B cell (primary cell): ENCODE measurements at regions not wholly inside any gene's neighbourhood (a gene's known extent, or its start where the extent isn't known, plus 50 kb on each side); places are given as distances from the start of the nearest gene placed in this dataset.

Source experiments
- ATAC-seq: fragments of 200-7000 bp; cut with Tn5 transposase; one replicate; pipeline ENCODE4 v1.10.0; 2021; ENCODE audit warnings: low read depth, mild to moderate bottlenecking, moderate number of reproducible peaks, moderate library complexity
- CTCF ChIA-PET: fragments of 350-600 bp; sonication (Branson Sonifier 250); formaldehyde crosslinking; loops from one replicate; lab custom pipeline; 2021; ENCODE audit warnings: antibody characterized with exemption, inconsistent platforms; lab: Charles Lee
- POLR2A ChIA-PET: fragments of 350-600 bp; sonication (Branson Sonifier 250); formaldehyde crosslinking; loops from one replicate; lab custom pipeline; 2021; ENCODE audit warnings: antibody characterized with exemption; lab: Charles Lee
- DNase-seq: peaks from one replicate; pipeline ENCODE4 v3.0.0; 2013
- H2AFZ ChIP-seq: 2 replicates; pipeline ENCODE4 v1.6.1; 2012; ENCODE audit warnings: mild to moderate bottlenecking, low read depth, low read length; ENCODE audit not compliant: insufficient read depth, poor library complexity, severe bottlenecking
- H3K27ac ChIP-seq, 2 donors: 1 replicate in 1 of 2; 2 replicates in 1 of 2; pipeline ENCODE4 v1.5.1; 2012 to 2013; ENCODE audit warnings: low read length in 2 of 2, mild to moderate bottlenecking in 2 of 2, moderate library complexity in 1 of 2
- H3K27me3 ChIP-seq, 4 experiments: fragments of 200-600 bp in 1 of 4; sonication (generic) in 1 of 4; replicated peaks in 1 of 4; 1 replicate in 2 of 4; 2 replicates in 2 of 4; pipeline versions ENCODE4 v1.6.1 to v1.7.0; 2013 to 2016; ENCODE audit warnings: low read length in 3 of 4, mild to moderate bottlenecking in 2 of 4, mixed read lengths in 1 of 4, moderate library complexity in 1 of 4; ENCODE audit not compliant: insufficient read depth in 4 of 4, control insufficient read depth in 3 of 4; ENCODE audit errors: control extremely low read depth in 1 of 4
- H3K36me3 ChIP-seq, 2 experiments: replicated peaks in 1 of 2; 1 replicate in 1 of 2; 2 replicates in 1 of 2; pipeline versions ENCODE4 v1.6.1 to v1.7.1; 2013; ENCODE audit warnings: low read length in 1 of 2; ENCODE audit not compliant: insufficient read depth in 2 of 2, control insufficient read depth in 1 of 2; ENCODE audit errors: control extremely low read depth in 1 of 2, extremely low read depth in 1 of 2
- H3K4me1 ChIP-seq, 2 donors: fragments of 200-600 bp in 1 of 2; sonication (generic) in 1 of 2; 1 replicate in 1 of 2; 2 replicates in 1 of 2; pipeline versions ENCODE4 v1.5.1 to v1.6.1; 2013 to 2017; ENCODE audit warnings: low read length in 2 of 2; ENCODE audit not compliant: control insufficient read depth in 2 of 2, insufficient read depth in 2 of 2
- H3K4me2 ChIP-seq: replicated peaks from 2 replicates; pipeline ENCODE3; 2012; ENCODE audit warnings: mild to moderate bottlenecking, low read depth, low read length; ENCODE audit not compliant: poor library complexity, severe bottlenecking
- H3K4me3 ChIP-seq, 5 experiments: fragments of 200-600 bp in 1 of 5; sonication (generic) in 1 of 5; 1 replicate in 3 of 5; 2 replicates in 2 of 5; pipeline versions ENCODE4 v1.5.1 to v1.7.0; 2011 to 2016; ENCODE audit warnings: low read length in 4 of 5, mild to moderate bottlenecking in 4 of 5, low read depth in 2 of 5, control low read depth in 1 of 5, moderate library complexity in 1 of 5; ENCODE audit not compliant: insufficient read depth in 1 of 5; ENCODE audit errors: control extremely low read depth in 1 of 5, extremely low read depth in 1 of 5
- H3K79me2 ChIP-seq: fragments of 200-600 bp; sonication (generic); one replicate; pipeline ENCODE4 v1.6.0; 2016; ENCODE audit warnings: low read length; ENCODE audit not compliant: control insufficient read depth, insufficient read depth
- H3K9ac ChIP-seq: fragments of 200-600 bp; sonication (generic); 2 replicates; pipeline ENCODE4 v1.6.1; 2017; ENCODE audit warnings: mild to moderate bottlenecking, low read length, moderate library complexity
- H3K9me3 ChIP-seq, 3 donors: one replicate each; pipeline versions ENCODE4 v1.6.1 to v1.7.1; 2013; ENCODE audit warnings: low read length in 2 of 3; ENCODE audit not compliant: control insufficient read depth in 2 of 3, insufficient read depth in 1 of 3; ENCODE audit errors: control extremely low read depth in 1 of 3
- H4K20me1 ChIP-seq: 2 replicates; pipeline ENCODE4 v1.6.0; 2012; ENCODE audit warnings: mild to moderate bottlenecking, low read length; ENCODE audit not compliant: insufficient read depth, control insufficient read depth, poor library complexity, severe bottlenecking
- H3K27ac Mint-ChIP-seq: one replicate; pipeline ENCODE4 v1.8.0; 2021; ENCODE audit warnings: mixed read lengths
- H3K27me3 Mint-ChIP-seq: one replicate; pipeline ENCODE4 v1.8.0; 2021; ENCODE audit warnings: mixed read lengths
- H3K4me1 Mint-ChIP-seq: one replicate; pipeline ENCODE4 v1.8.0; 2021; ENCODE audit warnings: mixed read lengths
- H3K4me3 Mint-ChIP-seq: one replicate; pipeline ENCODE4 v1.8.0; 2021; ENCODE audit warnings: mixed read lengths
- H3K9me3 Mint-ChIP-seq: one replicate; pipeline ENCODE4 v1.8.0; 2022; ENCODE audit warnings: mixed read lengths; ENCODE audit not compliant: insufficient read depth
- EZH2 ChIP-seq: IDR thresholded peaks from 2 replicates; pipeline ENCODE4 v1.6.1; 2012; ENCODE audit warnings: borderline replicate concordance, low read depth, mild to moderate bottlenecking, moderate library complexity, low read length; ENCODE audit not compliant: insufficient read depth, poor library complexity, severe bottlenecking
- WGBS: methylation state at CpG from one replicate; pipeline ENCODE4 v1.1.5; 2013; ENCODE audit warnings: missing lambda C conversion rate; ENCODE audit not compliant: insufficient coverage; 5-methylcytosine and 5-hydroxymethylcytosine counted together
- intact Hi-C: fragments of 100-400 bp; cut with micrococcal nuclease; formaldehyde crosslinking; loops from one replicate; pipeline ENCODE4 v1.10.0; 2022
- TF ChIP-seq, protein P1 (sequence below): fragments of 200-600 bp; IDR thresholded peaks from one replicate; pipeline ENCODE4 v1.8.0; 2022; ENCODE audit warnings: antibody characterized with exemption, mild to moderate bottlenecking

DNA sequence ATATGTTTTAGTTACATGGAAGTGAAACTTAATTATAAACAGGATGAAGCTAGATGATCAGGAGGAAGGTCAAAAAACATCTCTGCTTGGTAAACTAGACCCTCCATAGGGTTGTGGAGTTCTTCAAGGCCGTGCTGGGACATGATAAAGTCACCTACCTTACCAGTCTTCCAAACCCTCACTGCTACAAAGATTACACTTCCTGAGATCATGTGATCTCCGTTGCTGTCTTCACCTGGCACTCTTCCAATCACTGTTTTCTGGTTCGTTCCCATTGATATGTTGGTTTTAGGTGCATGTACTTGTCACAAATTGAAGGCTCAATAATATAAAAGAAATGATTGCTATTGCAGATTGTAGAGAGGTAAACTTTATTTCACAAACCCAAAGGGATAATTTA lies 161.5 kb upstream of the MAN1A1 start:
- ChIA-PET CTCF (no interaction called here), POLR2A (no interaction called here)
- ATAC-seq (no peak), DNase-seq (no peak)
- H3K9ac ChIP-seq = no peak overlapping the region
- H3K36me3 ChIP-seq = no peaks in the 10 kb centered on the region
- no peak overlapping the region for H3K4me2 ChIP-seq
- H2AFZ ChIP-seq = no peak overlapping the region
- H3K4me1 Mint-ChIP-seq = no peaks in the 10 kb centered on the region
- H3K27me3 Mint-ChIP-seq = no peaks in the 10 kb centered on the region
- H3K27ac Mint-ChIP-seq = no peak overlapping the region
- no peaks in the 10 kb centered on the region for H3K79me2 ChIP-seq
- no peaks in the 10 kb centered on the region for H4K20me1 ChIP-seq
- no peaks in the 10 kb centered on the region for H3K27me3 ChIP-seq
- no peak overlapping the region for H3K4me3 Mint-ChIP-seq
- no peak overlapping the region for H3K4me3 ChIP-seq
- intact Hi-C loops = no loop called here
- no peak overlapping the region for H3K27ac ChIP-seq
- H3K9me3 Mint-ChIP-seq = no peaks in the 10 kb centered on the region
- no peaks in the 10 kb centered on the region for H3K4me1 ChIP-seq
- no CpG with 5 or more reads among the region's 3 CpGs for WGBS
- no peaks in the 10 kb centered on the region for H3K9me3 ChIP-seq
- TF ChIP-seq, protein P1, sequence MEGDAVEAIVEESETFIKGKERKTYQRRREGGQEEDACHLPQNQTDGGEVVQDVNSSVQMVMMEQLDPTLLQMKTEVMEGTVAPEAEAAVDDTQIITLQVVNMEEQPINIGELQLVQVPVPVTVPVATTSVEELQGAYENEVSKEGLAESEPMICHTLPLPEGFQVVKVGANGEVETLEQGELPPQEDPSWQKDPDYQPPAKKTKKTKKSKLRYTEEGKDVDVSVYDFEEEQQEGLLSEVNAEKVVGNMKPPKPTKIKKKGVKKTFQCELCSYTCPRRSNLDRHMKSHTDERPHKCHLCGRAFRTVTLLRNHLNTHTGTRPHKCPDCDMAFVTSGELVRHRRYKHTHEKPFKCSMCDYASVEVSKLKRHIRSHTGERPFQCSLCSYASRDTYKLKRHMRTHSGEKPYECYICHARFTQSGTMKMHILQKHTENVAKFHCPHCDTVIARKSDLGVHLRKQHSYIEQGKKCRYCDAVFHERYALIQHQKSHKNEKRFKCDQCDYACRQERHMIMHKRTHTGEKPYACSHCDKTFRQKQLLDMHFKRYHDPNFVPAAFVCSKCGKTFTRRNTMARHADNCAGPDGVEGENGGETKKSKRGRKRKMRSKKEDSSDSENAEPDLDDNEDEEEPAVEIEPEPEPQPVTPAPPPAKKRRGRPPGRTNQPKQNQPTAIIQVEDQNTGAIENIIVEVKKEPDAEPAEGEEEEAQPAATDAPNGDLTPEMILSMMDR = no peak
- TF ChIP-seq EZH2 = no peak

DNA sequence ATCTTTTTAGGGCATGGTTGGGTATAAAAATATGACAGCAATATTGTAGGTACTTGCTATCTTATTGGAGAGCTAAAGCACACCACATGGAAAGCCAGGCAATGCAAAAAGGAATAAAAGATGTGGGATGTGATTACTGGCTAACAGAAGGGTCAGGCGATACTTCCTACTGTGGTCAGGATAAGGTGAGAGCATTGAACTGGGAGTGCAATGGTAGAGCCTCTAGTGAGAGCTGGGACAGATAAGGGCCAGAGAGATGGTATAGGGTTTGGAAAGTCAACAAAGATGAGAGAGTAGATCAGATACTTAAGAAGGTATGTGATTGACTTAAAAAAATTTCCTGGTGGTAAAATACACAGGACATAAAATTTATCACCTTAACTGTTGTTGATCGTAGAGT lies 160.7 kb upstream of the MAN1A1 start:
- ChIA-PET CTCF (no interaction called here), POLR2A (no interaction called here)
- Histone ChIP-seq H4K20me1 (no peaks in the 10 kb centered on the region), H3K4me3 (no peak overlapping the region), H2AFZ (no peak overlapping the region), H3K79me2 (no peaks in the 10 kb centered on the region), H3K27ac (no peak overlapping the region), H3K36me3 (no peaks in the 10 kb centered on the region), H3K27me3 (no peaks in the 10 kb centered on the region), H3K4me2 (no peak overlapping the region), H3K9ac (no peak overlapping the region), H3K4me1 (no peaks in the 10 kb centered on the region), H3K9me3 (no peaks in the 10 kb centered on the region)
- intact Hi-C loops = no loop called here
- no peak overlapping the region for H3K27ac Mint-ChIP-seq
- 100% methylated on average over 1 of the region's 2 CpGs for WGBS
- no peak for ATAC-seq
- H3K4me1 Mint-ChIP-seq = no peaks in the 10 kb centered on the region
- H3K27me3 Mint-ChIP-seq = no peaks in the 10 kb centered on the region
- no peaks in the 10 kb centered on the region for H3K9me3 Mint-ChIP-seq
- DNase-seq = no peak
- TF ChIP-seq, protein P1 = no peak
- TF ChIP-seq EZH2 = no peak
- H3K4me3 Mint-ChIP-seq = no peak overlapping the region
